PC-9 (cell line): ENCODE measurements at regions not wholly inside any gene's neighbourhood (a gene's known extent, or its start where the extent isn't known, plus 50 kb on each side); places are given as distances from the start of the nearest gene placed in this dataset.

Experiments used
- BruUV-seq: library from RNA; stranded (reverse); fragments of 400-500 nt; replicated peaks from 2 replicates; lab custom pipeline; 2021; lab: Mats Ljungman, UMichigan
- CTCF ChIA-PET: fragments of 300-600 bp; sonication (Branson Sonifier 250); formaldehyde crosslinking; loops from one replicate; lab custom pipeline; 2022; ENCODE audit warnings: antibody characterized with exemption; lab: Charles Lee
- POLR2A ChIA-PET: fragments of 300-600 bp; sonication (Branson Sonifier 250); formaldehyde crosslinking; loops from one replicate; lab custom pipeline; 2022; ENCODE audit warnings: antibody characterized with exemption; ENCODE audit not compliant: unreplicated experiment; lab: Charles Lee
- DNase-seq, 2 experiments: peaks; one replicate each; pipeline versions ENCODE4 v3.0.0 to v3.0.0-alpha.2; 2015 to 2022; ENCODE audit warnings: mixed read lengths in 1 of 2
- H2AFZ ChIP-seq: fragments of 200-600 bp; sonication (generic); 2 replicates; pipeline ENCODE4 v1.8.1; 2017; ENCODE audit warnings: antibody characterized with exemption
- H3F3A ChIP-seq: fragments of 200-600 bp; sonication (generic); 2 replicates; pipeline ENCODE4 v1.8.1; 2017; ENCODE audit warnings: antibody characterized with exemption, mild to moderate bottlenecking, low read depth; ENCODE audit not compliant: insufficient read depth
- H3K27ac ChIP-seq: fragments of 200-600 bp; sonication (generic); 2 replicates; pipeline ENCODE4 v1.6.1; 2016; ENCODE audit warnings: mixed run types
- H3K27me3 ChIP-seq: fragments of 200-600 bp; sonication (generic); 2 replicates; pipeline ENCODE4 v1.6.1; 2016; ENCODE audit warnings: low read depth, mixed run types; ENCODE audit not compliant: insufficient read depth
- H3K36me3 ChIP-seq: fragments of 200-600 bp; sonication (generic); 2 replicates; pipeline ENCODE4 v1.6.1; 2016; ENCODE audit warnings: low read depth, mixed run types
- H3K4me1 ChIP-seq: fragments of 200-600 bp; sonication (generic); replicated peaks from 2 replicates; pipeline ENCODE4 v1.6.1; 2016; ENCODE audit warnings: mixed run types; ENCODE audit not compliant: insufficient read depth
- H3K4me2 ChIP-seq: fragments of 200-600 bp; sonication (generic); 2 replicates; pipeline ENCODE4 v1.6.1; 2017; ENCODE audit warnings: mixed run types
- H3K4me3 ChIP-seq: fragments of 200-600 bp; sonication (generic); 2 replicates; pipeline ENCODE4 v1.6.1; 2016; ENCODE audit warnings: mixed run types
- H3K79me2 ChIP-seq: fragments of 200-600 bp; sonication (generic); 2 replicates; pipeline ENCODE4 v1.6.1; 2017; ENCODE audit warnings: low read depth, mixed run types
- H3K9me2 ChIP-seq: fragments of 200-600 bp; sonication (generic); 2 replicates; pipeline ENCODE4 v1.8.1; 2017; ENCODE audit warnings: mild to moderate bottlenecking; ENCODE audit not compliant: insufficient read depth
- H3K9me3 ChIP-seq: fragments of 200-600 bp; sonication (generic); 2 replicates; pipeline ENCODE4 v1.8.1; 2016; ENCODE audit warnings: low read depth; ENCODE audit not compliant: insufficient read depth
- H4K20me1 ChIP-seq: fragments of 200-600 bp; sonication (generic); 2 replicates; pipeline ENCODE4 v1.8.1; 2017; ENCODE audit not compliant: insufficient read depth
- CTCF ChIP-seq: fragments of 200-600 bp; sonication (generic); conservative IDR thresholded peaks from 2 replicates; pipeline ENCODE4 v1.6.1; 2017; ENCODE audit warnings: mixed run types, antibody characterized with exemption, mild to moderate bottlenecking, moderate library complexity
- EZH2 ChIP-seq: fragments of 200-600 bp; sonication (generic); IDR thresholded peaks from 2 replicates; pipeline ENCODE4 v1.8.0; 2017; ENCODE audit warnings: antibody characterized with exemption, low read depth
- intact Hi-C: fragments of 100-400 bp; cut with micrococcal nuclease; formaldehyde crosslinking; loops from one replicate; pipeline ENCODE4 v1.10.0; 2022; ENCODE audit not compliant: unreplicated experiment

- Histone ChIP-seq H2AFZ (no peak overlapping the region), H3F3A (no peaks in the 10 kb centered on the region), H3K27ac (no peak overlapping the region), H3K9me2 (no peaks in the 10 kb centered on the region), H3K4me1 (no peaks in the 10 kb centered on the region), H3K9me3 (peaks cover 9% of the 10 kb centered on the region; the same call in 1 of the 2 replicates), H3K79me2 (no peaks in the 10 kb centered on the region), H4K20me1 (no peaks in the 10 kb centered on the region), H3K4me2 (no peak overlapping the region), H3K4me3 (no peak overlapping the region), H3K27me3 (no peaks in the 10 kb centered on the region), H3K36me3 (no peaks in the 10 kb centered on the region)
- ChIA-PET CTCF (no interaction called here), POLR2A (no interaction called here)
- no TSS peak for BruUV-seq
- no peak for DNase-seq
- TF ChIP-seq CTCF: no peak
- no peak for TF ChIP-seq EZH2
- intact Hi-C loops: no loop called here
Observed at GRCh38 chr13:103195762-103196161, 129.5 kb upstream of the SLC10A2 start.

GRCh38 chr13:103194871-103195270 is 128.7 kb upstream of the SLC10A2 start:
- Histone ChIP-seq H4K20me1 (no peaks in the 10 kb centered on the region), H3K79me2 (no peaks in the 10 kb centered on the region), H3K4me2 (no peak overlapping the region), H3K27ac (no peak overlapping the region), H3K9me3 (peaks cover 9% of the 10 kb centered on the region; the same call in 1 of the 2 replicates), H3K4me1 (no peaks in the 10 kb centered on the region), H3K27me3 (no peaks in the 10 kb centered on the region), H2AFZ (no peak overlapping the region), H3K9me2 (no peaks in the 10 kb centered on the region), H3K36me3 (no peaks in the 10 kb centered on the region), H3F3A (no peaks in the 10 kb centered on the region), H3K4me3 (no peak overlapping the region)
- no TSS peak for BruUV-seq
- ChIA-PET POLR2A (no interaction called here), CTCF (no interaction called here)
- TF ChIP-seq EZH2: no peak
- no peak for TF ChIP-seq CTCF
- no peak for DNase-seq
- intact Hi-C loops: loop anchor here (5.0 kb wide), 1 partner anchor 687 kb away; no protein-coding TSS in a partner anchor

GRCh38 chr13:103192511-103193135 is 126.4 kb upstream of the SLC10A2 start:
- Histone ChIP-seq H3K9me2 (no peaks in the 10 kb centered on the region), H3K4me3 (no peak overlapping the region), H3K79me2 (no peaks in the 10 kb centered on the region), H3K4me1 (no peaks in the 10 kb centered on the region), H4K20me1 (no peaks in the 10 kb centered on the region), H3K36me3 (no peaks in the 10 kb centered on the region), H3K27ac (no peak overlapping the region), H2AFZ (no peak overlapping the region), H3F3A (no peaks in the 10 kb centered on the region), H3K4me2 (no peak overlapping the region), H3K27me3 (no peaks in the 10 kb centered on the region), H3K9me3 (no peaks in the 10 kb centered on the region)
- intact Hi-C loops: loop anchor here (5.0 kb wide), 1 partner anchor 690 kb away; no protein-coding TSS in a partner anchor
- no peak for DNase-seq
- no TSS peak for BruUV-seq
- TF ChIP-seq EZH2 (no peak), CTCF (no peak)
- ChIA-PET POLR2A (no interaction called here), CTCF (no interaction called here)
